Left ventricle myocardium superior (tissue), 1 donor: ENCODE measurements at regions not wholly inside any gene's neighbourhood (a gene's known extent, or its start where the extent isn't known, plus 50 kb on each side); places are given as distances from the start of the nearest gene placed in this dataset.
"Not testable (repeated sequence)": the region's sequence is repeated elsewhere in the genome, so short reads cannot be mapped to it uniquely, and the experiment has no call there.

Experiments used
- ATAC-seq: fragments of 200-7000 bp; cut with Tn5 transposase; one replicate; pipeline ENCODE4 v1.9.1; 2020; ENCODE audit warnings: mild to moderate bottlenecking, moderate library complexity
- DNase-seq: peaks from one replicate; pipeline ENCODE4 v3.0.0-alpha.2; 2020
- intact Hi-C: fragments of 100-400 bp; cut with micrococcal nuclease; formaldehyde crosslinking; loops from one replicate; pipeline ENCODE4 v1.11.0; 2022
- donor health status: DM: no; HTN: yes; CAD: no; lungs with severe emphysema.

GRCh38 chr2:150097901-150098531, 389.5 kb downstream of the RND3 start:
- intact Hi-C loops, result no loop called here
- DNase-seq, result no peak
- ATAC-seq, result peak; percentile 35

- intact Hi-C loops, result no loop called here
- no peak for ATAC-seq
- no peak for DNase-seq
Observed at GRCh38 chr2:150097402-150097801, 390.1 kb downstream of the RND3 start.

GRCh38 chr2:150095361-150096095, 391.9 kb downstream of the RND3 start:
- DNase-seq, result no peak
- intact Hi-C loops, result no loop called here
- ATAC-seq, result no peak

- DNase-seq, result no peak
- intact Hi-C loops, result no loop called here
- no peak for ATAC-seq
Observed at GRCh38 chr2:150091846-150092245, 395.6 kb downstream of the RND3 start.

GRCh38 chr2:150090031-150090430, 397.4 kb downstream of the RND3 start:
- ATAC-seq (no peak), DNase-seq (no peak)
- intact Hi-C loops, result no loop called here

- no peak for ATAC-seq
- intact Hi-C loops, result no loop called here
Observed at GRCh38 chr2:150088538-150088937, 398.9 kb downstream of the RND3 start.

GRCh38 chr2:150085478-150085877, 402.0 kb downstream of the RND3 start:
- intact Hi-C loops, result no loop called here
- ATAC-seq, result no peak
- no peak for DNase-seq

More at GRCh38 chr2:150088538-150088937, 398.9 kb downstream of the RND3 start:
- no peak for DNase-seq

GRCh38 chr2:150081775-150082481, 405.5 kb downstream of the RND3 start:
- intact Hi-C loops, result no loop called here
- peak; percentile 84 for ATAC-seq
- DNase-seq, result no peak

GRCh38 chr2:150076281-150076680, 411.2 kb downstream of the RND3 start:
- ATAC-seq (peak; percentile 33), DNase-seq (no peak)
- intact Hi-C loops, result no loop called here

- intact Hi-C loops, result no loop called here
- ATAC-seq, result no peak
- DNase-seq, result no peak
Observed at GRCh38 chr2:150075831-150076230, 411.6 kb downstream of the RND3 start.

- intact Hi-C loops, result no loop called here
- ATAC-seq (no peak), DNase-seq (no peak)
Observed at GRCh38 chr2:150066490-150066889, 421.0 kb downstream of the RND3 start.

- intact Hi-C loops, result no loop called here
- ATAC-seq (peak; percentile 33), DNase-seq (no peak)
Observed at GRCh38 chr2:150063931-150064548, 423.4 kb downstream of the RND3 start.

- DNase-seq (no peak), ATAC-seq (no peak)
- intact Hi-C loops, result no loop called here
Observed at GRCh38 chr2:150063432-150063889, 424.0 kb downstream of the RND3 start.

GRCh38 chr2:150062416-150062815, 425.1 kb downstream of the RND3 start:
- ATAC-seq, result peak; percentile 45
- intact Hi-C loops, result no loop called here
- no peak for DNase-seq

GRCh38 chr2:150060341-150060740, 427.1 kb downstream of the RND3 start:
- DNase-seq (no peak), ATAC-seq (no peak)
- intact Hi-C loops, result no loop called here

- intact Hi-C loops, DNase-seq, ATAC-seq: not testable (repeated sequence)
Observed at GRCh38 chr2:150059676-150060075, 427.8 kb downstream of the RND3 start.

- ATAC-seq, result no peak
- intact Hi-C loops, result no loop called here
- DNase-seq, result no peak
Observed at GRCh38 chr2:150052457-150052856, 435.0 kb downstream of the RND3 start.

GRCh38 chr2:150051004-150051403, 436.5 kb downstream of the RND3 start:
- intact Hi-C loops, result no loop called here
- ATAC-seq (no peak), DNase-seq (no peak)

- DNase-seq (no peak), ATAC-seq (no peak)
- intact Hi-C loops, result no loop called here
Observed at GRCh38 chr2:150050036-150050435, 437.4 kb downstream of the RND3 start.
